Caco-2 (cell line): ENCODE measurements at regions not wholly inside any gene's neighbourhood (a gene's known extent, or its start where the extent isn't known, plus 50 kb on each side); places are given as distances from the start of the nearest gene placed in this dataset.

Source experiments
- BruUV-seq: library from RNA; stranded (reverse); fragments of 400-500 nt; replicated peaks from 2 replicates; lab custom pipeline; 2021; lab: Mats Ljungman, UMichigan
- CTCF ChIA-PET: fragments of 300-600 bp; sonication (Branson Sonifier 250); formaldehyde crosslinking; loops from one replicate; lab custom pipeline; 2022; ENCODE audit warnings: antibody characterized with exemption; lab: Charles Lee
- POLR2A ChIA-PET: fragments of 300-600 bp; sonication (Branson Sonifier 250); formaldehyde crosslinking; loops from one replicate; lab custom pipeline; 2022; ENCODE audit warnings: antibody characterized with exemption; lab: Charles Lee
- DNase-seq, 2 experiments: peaks; one replicate each; pipeline versions ENCODE4 v3.0.0 to v3.0.0-alpha.2; 2020 to 2022
- H3K27me3 ChIP-seq: replicated peaks from 2 replicates; pipeline ENCODE4 v1.6.0; 2011; ENCODE audit warnings: low read length; ENCODE audit not compliant: control insufficient read depth, insufficient read depth
- H3K36me3 ChIP-seq: 2 replicates; pipeline ENCODE4 v1.5.1; 2011; ENCODE audit warnings: low read length; ENCODE audit not compliant: control insufficient read depth, insufficient read depth
- H3K4me1 ChIP-seq: fragments of 250-450 bp; sonication (Bioruptor Pico); 2 replicates; pipeline ENCODE4 v1.5.1; 2020; ENCODE audit warnings: mild to moderate bottlenecking
- H3K4me3 ChIP-seq: 2 replicates; pipeline ENCODE4 v1.5.1; 2011; ENCODE audit warnings: low read depth, mild to moderate bottlenecking, control low read depth, low read length
- H3K9me3 ChIP-seq: fragments of 250-450 bp; sonication (Bioruptor Pico); 2 replicates; pipeline ENCODE4 v1.5.1; 2020; ENCODE audit warnings: mild to moderate bottlenecking, moderate library complexity
- H3K27ac Mint-ChIP-seq: one replicate; pipeline ENCODE4 v1.8.0; 2022; ENCODE audit warnings: mixed read lengths; ENCODE audit not compliant: unreplicated experiment
- H3K27me3 Mint-ChIP-seq: one replicate; pipeline ENCODE4 v1.8.0; 2022; ENCODE audit warnings: mixed read lengths; ENCODE audit not compliant: insufficient read depth, unreplicated experiment
- H3K36me3 Mint-ChIP-seq: one replicate; pipeline ENCODE4 v1.8.0; 2022; ENCODE audit warnings: mild to moderate bottlenecking, mixed read lengths; ENCODE audit not compliant: insufficient read depth, unreplicated experiment
- H3K4me1 Mint-ChIP-seq: one replicate; pipeline ENCODE4 v1.8.0; 2022; ENCODE audit warnings: low read depth, mixed read lengths; ENCODE audit not compliant: unreplicated experiment
- H3K4me3 Mint-ChIP-seq: one replicate; pipeline ENCODE4 v1.8.0; 2022; ENCODE audit warnings: mild to moderate bottlenecking, moderate library complexity, mixed read lengths; ENCODE audit not compliant: unreplicated experiment
- H3K9me3 Mint-ChIP-seq: one replicate; pipeline ENCODE4 v1.8.0; 2022; ENCODE audit warnings: mixed read lengths; ENCODE audit not compliant: unreplicated experiment
- intact Hi-C: fragments of 100-400 bp; cut with micrococcal nuclease; formaldehyde crosslinking; loops from one replicate; pipeline ENCODE4 v1.10.0; 2022; ENCODE audit not compliant: unreplicated experiment
- TF ChIP-seq, protein P1 (sequence below), 2 experiments: fragments of 200-600 bp in 1 of 2; IDR thresholded peaks; 1 replicate in 1 of 2; 2 replicates in 1 of 2; pipeline versions ENCODE4 v1.5.1 to v1.8.0; 2011 to 2022; ENCODE audit warnings: antibody characterized with exemption in 1 of 2, control low read depth in 1 of 2, inconsistent platforms in 1 of 2, low read depth in 1 of 2, low read length in 1 of 2, mild to moderate bottlenecking in 1 of 2, moderate library complexity in 1 of 2; ENCODE audit not compliant: insufficient read depth in 1 of 2, severe bottlenecking in 1 of 2, unreplicated experiment in 1 of 2

DNA sequence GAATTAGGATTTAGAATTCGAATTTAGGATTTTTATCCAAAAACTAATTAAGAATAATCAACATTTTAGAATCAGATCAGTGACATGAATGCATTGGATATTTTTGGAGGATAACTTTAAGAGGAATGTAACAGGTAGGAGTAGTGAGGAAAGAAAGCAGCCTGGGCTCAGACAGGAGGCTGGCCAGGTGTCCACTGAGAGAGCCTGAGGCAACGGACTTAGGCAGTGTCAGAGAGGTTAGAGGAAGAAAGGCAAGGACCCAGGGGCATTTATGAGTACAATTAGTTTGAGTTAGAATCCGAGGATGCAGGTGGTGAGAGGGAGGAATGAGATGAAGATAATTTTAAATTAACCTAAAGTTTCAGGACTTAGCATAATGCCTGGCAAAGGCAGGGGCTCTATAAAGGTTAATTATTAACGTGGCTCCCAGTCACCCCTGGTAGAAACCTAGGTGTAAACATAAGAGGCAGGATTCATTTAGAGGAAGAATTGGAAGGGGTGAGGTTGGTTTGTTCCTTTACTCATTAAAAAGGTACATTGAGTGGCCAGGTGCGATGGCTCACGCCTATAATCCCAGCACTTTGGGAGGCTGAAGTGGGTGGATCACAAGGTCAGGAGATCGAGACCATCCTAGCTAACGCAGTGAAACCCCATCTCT is 507.1 kb downstream of the TMEM182 start:
- Histone ChIP-seq H3K27me3 (no peaks in the 10 kb centered on the region), H3K4me1 (no peaks in the 10 kb centered on the region), H3K36me3 (no peaks in the 10 kb centered on the region), H3K9me3 (peaks cover 10% of the 10 kb centered on the region), H3K4me3 (no peak overlapping the region)
- peaks cover 12% of the 10 kb centered on the region for H3K9me3 Mint-ChIP-seq
- no peaks in the 10 kb centered on the region for H3K36me3 Mint-ChIP-seq
- POLR2A ChIA-PET, result no interaction called here
- no peaks in the 10 kb centered on the region for H3K4me1 Mint-ChIP-seq
- intact Hi-C loops, result no loop called here
- TF ChIP-seq, protein P1, sequence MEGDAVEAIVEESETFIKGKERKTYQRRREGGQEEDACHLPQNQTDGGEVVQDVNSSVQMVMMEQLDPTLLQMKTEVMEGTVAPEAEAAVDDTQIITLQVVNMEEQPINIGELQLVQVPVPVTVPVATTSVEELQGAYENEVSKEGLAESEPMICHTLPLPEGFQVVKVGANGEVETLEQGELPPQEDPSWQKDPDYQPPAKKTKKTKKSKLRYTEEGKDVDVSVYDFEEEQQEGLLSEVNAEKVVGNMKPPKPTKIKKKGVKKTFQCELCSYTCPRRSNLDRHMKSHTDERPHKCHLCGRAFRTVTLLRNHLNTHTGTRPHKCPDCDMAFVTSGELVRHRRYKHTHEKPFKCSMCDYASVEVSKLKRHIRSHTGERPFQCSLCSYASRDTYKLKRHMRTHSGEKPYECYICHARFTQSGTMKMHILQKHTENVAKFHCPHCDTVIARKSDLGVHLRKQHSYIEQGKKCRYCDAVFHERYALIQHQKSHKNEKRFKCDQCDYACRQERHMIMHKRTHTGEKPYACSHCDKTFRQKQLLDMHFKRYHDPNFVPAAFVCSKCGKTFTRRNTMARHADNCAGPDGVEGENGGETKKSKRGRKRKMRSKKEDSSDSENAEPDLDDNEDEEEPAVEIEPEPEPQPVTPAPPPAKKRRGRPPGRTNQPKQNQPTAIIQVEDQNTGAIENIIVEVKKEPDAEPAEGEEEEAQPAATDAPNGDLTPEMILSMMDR (IDR thresholded peaks at IDR 0.05; ENCODE audit: insufficient read depth in 1 of 2, low read depth in 1 of 2, low read length in 1 of 2, severe bottlenecking in 1 of 2, unreplicated experiment in 1 of 2), result no peak
- peaks cover 9% of the 10 kb centered on the region for H3K27me3 Mint-ChIP-seq
- CTCF ChIA-PET, result no interaction called here
- no peak overlapping the region for H3K27ac Mint-ChIP-seq
- H3K4me3 Mint-ChIP-seq, result no peak overlapping the region
- no peak for DNase-seq
- BruUV-seq, result no TSS peak

DNA sequence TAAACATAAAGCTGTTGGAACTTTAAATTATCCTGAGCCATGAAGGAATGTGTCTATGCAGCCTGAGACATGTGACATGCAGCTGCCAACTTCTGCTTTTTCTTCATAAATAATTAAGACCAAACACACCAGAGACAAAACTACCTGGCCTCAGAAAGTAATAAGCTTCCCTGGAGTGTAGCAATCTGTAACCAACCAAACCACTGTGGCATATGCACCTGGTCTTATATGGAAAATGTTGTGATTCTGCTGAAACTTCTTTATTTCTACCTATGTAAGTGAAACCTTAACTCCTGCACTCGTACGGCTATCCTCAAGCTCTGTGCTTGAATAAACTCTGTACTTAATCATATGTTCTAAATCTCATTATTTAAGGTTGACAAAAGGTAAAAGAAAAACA is 515.0 kb downstream of the TMEM182 start:
- DNase-seq, result no peak
- peaks cover 16% of the 10 kb centered on the region for H3K9me3 ChIP-seq
- TF ChIP-seq, protein P1 (IDR thresholded peaks at IDR 0.05; ENCODE audit: insufficient read depth in 1 of 2, low read depth in 1 of 2, low read length in 1 of 2, severe bottlenecking in 1 of 2, unreplicated experiment in 1 of 2), result no peak
- ChIA-PET CTCF (no interaction called here), POLR2A (no interaction called here)
- H3K4me3 ChIP-seq, result no peak overlapping the region
- Mint-ChIP-seq H3K4me1 (no peaks in the 10 kb centered on the region), H3K4me3 (no peak overlapping the region), H3K27me3 (peaks cover 3% of the 10 kb centered on the region), H3K27ac (no peak overlapping the region), H3K36me3 (no peaks in the 10 kb centered on the region), H3K9me3 (peaks cover 12% of the 10 kb centered on the region)
- BruUV-seq, result no TSS peak
- no peaks in the 10 kb centered on the region for H3K36me3 ChIP-seq
- H3K27me3 ChIP-seq, result no peaks in the 10 kb centered on the region
- intact Hi-C loops, result no loop called here
- H3K4me1 ChIP-seq, result no peaks in the 10 kb centered on the region

DNA sequence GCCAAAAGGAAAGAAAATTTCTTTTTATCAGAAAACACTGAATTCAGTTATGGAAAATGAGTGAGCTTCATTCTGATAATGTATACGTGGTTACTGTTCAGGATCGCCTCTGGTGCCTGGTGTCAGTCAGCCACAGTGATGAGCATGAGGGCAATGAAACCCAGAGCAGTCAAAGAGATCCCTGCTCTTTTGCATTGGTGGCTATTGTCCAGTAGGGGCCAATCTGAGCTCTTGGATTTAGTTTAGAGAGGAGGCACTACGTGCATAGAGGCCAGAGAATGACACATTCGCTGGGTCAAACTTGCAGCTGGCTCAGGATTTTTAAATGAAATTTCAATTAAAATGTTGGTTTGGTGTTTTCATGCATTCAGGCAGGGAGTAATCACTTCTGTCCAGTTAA is 522.9 kb downstream of the TMEM182 start:
- Histone ChIP-seq H3K36me3 (no peaks in the 10 kb centered on the region), H3K4me3 (no peak overlapping the region), H3K27me3 (no peaks in the 10 kb centered on the region), H3K9me3 (no peaks in the 10 kb centered on the region), H3K4me1 (no peaks in the 10 kb centered on the region)
- Mint-ChIP-seq H3K4me3 (no peak overlapping the region), H3K4me1 (no peaks in the 10 kb centered on the region), H3K27me3 (peaks cover 23% of the 10 kb centered on the region), H3K27ac (no peak overlapping the region), H3K36me3 (no peaks in the 10 kb centered on the region), H3K9me3 (no peaks in the 10 kb centered on the region)
- intact Hi-C loops, result loop anchor here (5.0 kb wide), 1 partner anchor 173 kb away; no protein-coding TSS in a partner anchor
- ChIA-PET POLR2A (no interaction called here), CTCF (no interaction called here)
- BruUV-seq, result no TSS peak
- TF ChIP-seq, protein P1 (IDR thresholded peaks at IDR 0.05; ENCODE audit: insufficient read depth in 1 of 2, low read depth in 1 of 2, low read length in 1 of 2, severe bottlenecking in 1 of 2, unreplicated experiment in 1 of 2), result no peak
- peak in 1 of 2 experiments; percentile 11 for DNase-seq
